Right lobe of liver (tissue), 4 donors: ENCODE measurements at regions not wholly inside any gene's neighbourhood (a gene's known extent, or its start where the extent isn't known, plus 50 kb on each side); places are given as distances from the start of the nearest gene placed in this dataset.

Experiments
- POLR2A ChIP-seq: fragments of 450-650 bp; IDR thresholded peaks from one replicate; pipeline ENCODE4 v1.6.1; 2017; ENCODE audit warnings: antibody characterized with exemption, mild to moderate bottlenecking
- TF ChIP-seq, protein P1 (sequence below), 4 donors: fragments of 200-600 bp in 3 of 4; fragments of 450-650 bp in 1 of 4; IDR thresholded peaks; one replicate each; pipeline versions ENCODE4 v1.5.1 to v1.8.0; 2016 to 2022; ENCODE audit warnings: antibody characterized with exemption in 4 of 4, mild to moderate bottlenecking in 2 of 4
- donor health status: DM: no; HTN: no; CAD: no.
- donor health status: DM: no; HTN: no; CAD: no.
- donor health status: DM: no; HTN: yes; CAD: no.

- no peak for TF ChIP-seq POLR2A
- TF ChIP-seq, protein P1, sequence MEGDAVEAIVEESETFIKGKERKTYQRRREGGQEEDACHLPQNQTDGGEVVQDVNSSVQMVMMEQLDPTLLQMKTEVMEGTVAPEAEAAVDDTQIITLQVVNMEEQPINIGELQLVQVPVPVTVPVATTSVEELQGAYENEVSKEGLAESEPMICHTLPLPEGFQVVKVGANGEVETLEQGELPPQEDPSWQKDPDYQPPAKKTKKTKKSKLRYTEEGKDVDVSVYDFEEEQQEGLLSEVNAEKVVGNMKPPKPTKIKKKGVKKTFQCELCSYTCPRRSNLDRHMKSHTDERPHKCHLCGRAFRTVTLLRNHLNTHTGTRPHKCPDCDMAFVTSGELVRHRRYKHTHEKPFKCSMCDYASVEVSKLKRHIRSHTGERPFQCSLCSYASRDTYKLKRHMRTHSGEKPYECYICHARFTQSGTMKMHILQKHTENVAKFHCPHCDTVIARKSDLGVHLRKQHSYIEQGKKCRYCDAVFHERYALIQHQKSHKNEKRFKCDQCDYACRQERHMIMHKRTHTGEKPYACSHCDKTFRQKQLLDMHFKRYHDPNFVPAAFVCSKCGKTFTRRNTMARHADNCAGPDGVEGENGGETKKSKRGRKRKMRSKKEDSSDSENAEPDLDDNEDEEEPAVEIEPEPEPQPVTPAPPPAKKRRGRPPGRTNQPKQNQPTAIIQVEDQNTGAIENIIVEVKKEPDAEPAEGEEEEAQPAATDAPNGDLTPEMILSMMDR (IDR thresholded peaks at IDR 0.05), result no peak
These were observed 286.6 kb upstream of the PWP1 start for GRCh38 chr12:107399046-107399445.
